DOHH2 (cell line): ENCODE measurements at regions not wholly inside any gene's neighbourhood (a gene's known extent, or its start where the extent isn't known, plus 50 kb on each side); places are given as distances from the start of the nearest gene placed in this dataset.

Experiments used
- CTCF ChIP-seq: fragments of 200-600 bp; sonication (generic); IDR thresholded peaks from one replicate; pipeline ENCODE4 v1.5.1; 2014; ENCODE audit warnings: antibody characterized with exemption, mild to moderate bottlenecking, low read depth, low read length; ENCODE audit not compliant: poor library complexity, severe bottlenecking
- EZH2phosphoT487 ChIP-seq: fragments of 200-600 bp; sonication (generic); IDR thresholded peaks from 2 replicates; pipeline ENCODE4 v1.6.1; 2017; ENCODE audit warnings: borderline replicate concordance, mild to moderate bottlenecking, antibody characterized with exemption, low read length, moderate library complexity, mixed read lengths

GRCh38 chr5:82834151-82834550, 243.0 kb downstream of the TMEM167A start:
- TF ChIP-seq CTCF (no peak), EZH2phosphoT487 (no peak)
